Nucleus accumbens (tissue), 56 donors: ENCODE measurements at regions not wholly inside any gene's neighbourhood (a gene's known extent, or its start where the extent isn't known, plus 50 kb on each side); places are given as distances from the start of the nearest gene placed in this dataset.
"Not testable (repeated sequence)": the region's sequence is repeated elsewhere in the genome, so short reads cannot be mapped to it uniquely, and the experiment has no call there.

Experiments
- DNase-seq, 56 donors: peaks; one replicate each; lab custom pipeline; 2025; lab: John Stamatoyannopoulos, UW

- no peak for DNase-seq
Observed at GRCh38 chr17:70510288-70510687, 341.0 kb downstream of the KCNJ2 start.

GRCh38 chr17:70517816-70518215, 348.5 kb downstream of the KCNJ2 start:
- no peak for DNase-seq

- DNase-seq: no peak
Observed at GRCh38 chr17:70519300-70519699, 350.0 kb downstream of the KCNJ2 start.

GRCh38 chr17:70520447-70520846, 351.1 kb downstream of the KCNJ2 start:
- DNase-seq: no peak

- no peak for DNase-seq
Observed at GRCh38 chr17:70520956-70521355, 351.6 kb downstream of the KCNJ2 start.

- peak in 5 of 56 donors; percentile 1 to 34 (median 15) for DNase-seq
Observed at GRCh38 chr17:70521821-70522256, 352.5 kb downstream of the KCNJ2 start.

- DNase-seq: no peak
Observed at GRCh38 chr17:70523426-70523825, 354.1 kb downstream of the KCNJ2 start.

- DNase-seq: not testable (repeated sequence)
Observed at GRCh38 chr17:70525035-70525434, 355.7 kb downstream of the KCNJ2 start.

GRCh38 chr17:70525961-70526360, 356.6 kb downstream of the KCNJ2 start:
- DNase-seq: no peak

GRCh38 chr17:70527364-70527888, 358.1 kb downstream of the KCNJ2 start:
- DNase-seq: no peak

- no peak for DNase-seq
Observed at GRCh38 chr17:70533427-70533826, 364.1 kb downstream of the KCNJ2 start.

- DNase-seq: no peak
Observed at GRCh38 chr17:70535986-70536385, 366.7 kb downstream of the KCNJ2 start.

- DNase-seq: no peak
Observed at GRCh38 chr17:70539132-70539924, 370.0 kb downstream of the KCNJ2 start.

GRCh38 chr17:70542876-70543275, 373.5 kb downstream of the KCNJ2 start:
- no peak for DNase-seq

GRCh38 chr17:70544317-70544716, 375.0 kb downstream of the KCNJ2 start:
- DNase-seq: no peak

GRCh38 chr17:70552230-70552981, 383.1 kb downstream of the KCNJ2 start:
- DNase-seq: peak in 10 of 56 donors; percentile 0 to 19 (median 5)

GRCh38 chr17:70552982-70553334, 383.6 kb downstream of the KCNJ2 start:
- no peak for DNase-seq

- DNase-seq: no peak
Observed at GRCh38 chr17:70555723-70556122, 386.4 kb downstream of the KCNJ2 start.

- no peak for DNase-seq
Observed at GRCh38 chr17:70558821-70559220, 389.5 kb downstream of the KCNJ2 start.

GRCh38 chr17:70560471-70560870, 391.1 kb downstream of the KCNJ2 start:
- DNase-seq: no peak

- DNase-seq: no peak
Observed at GRCh38 chr17:70562137-70562536, 392.8 kb downstream of the KCNJ2 start.
